ENCODE measurements at regions not wholly inside any gene's neighbourhood (a gene's known extent, or its start where the extent isn't known, plus 50 kb on each side); places are given as distances from the start of the nearest gene placed in this dataset.

DNA sequence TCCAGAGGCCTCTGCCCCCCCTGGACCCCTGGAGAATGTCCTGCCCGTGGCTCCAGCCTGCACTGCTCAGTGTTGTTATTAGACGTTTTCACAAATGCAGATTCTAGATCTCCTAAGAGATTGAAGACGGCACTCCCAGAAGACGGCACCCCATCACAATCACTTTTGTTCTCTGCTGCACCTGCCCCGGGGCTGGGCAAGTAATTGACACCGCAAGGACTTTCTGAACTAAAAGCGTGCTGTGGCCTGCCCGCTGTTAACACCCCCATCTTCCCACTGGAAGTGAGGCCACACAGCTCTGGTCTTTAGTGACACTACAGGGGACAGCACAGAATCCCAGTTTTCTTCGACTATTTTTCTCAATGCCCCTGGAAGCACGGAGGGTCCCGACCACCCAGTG, 256.9 kb downstream of the ENGASE start:
- CTCF ChIA-PET: no interaction called here
- no peaks in the 10 kb centered on the region for H3K4me1 ChIP-seq (replicated peaks; ENCODE audit: insufficient read depth)

DNA sequence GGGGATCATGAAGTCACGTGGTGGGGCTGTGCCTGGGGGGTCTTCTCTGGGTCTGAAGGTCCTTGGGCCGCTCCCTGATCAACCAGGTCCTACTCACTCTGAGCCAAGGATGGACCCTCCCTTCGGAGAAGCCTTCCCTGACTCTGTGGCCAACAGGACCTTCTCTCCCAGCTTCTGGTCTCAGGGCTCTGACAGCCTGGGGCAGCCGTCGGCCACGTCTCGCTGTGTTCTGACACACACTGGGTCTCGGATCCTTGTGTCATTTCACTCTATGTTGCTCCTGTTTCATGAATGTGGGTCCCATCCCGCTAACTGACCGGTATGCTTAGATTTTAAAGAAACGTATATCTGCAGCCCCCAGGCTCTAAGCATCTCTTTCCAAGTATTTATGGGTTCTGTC, 256.1 kb downstream of the ENGASE start:
- Histone ChIP-seq H3F3A (ENCODE audit: insufficient read depth, low read depth) (no peaks in the 10 kb centered on the region), H3K27ac (no peak overlapping the region), H3K9me3 (ENCODE audit: insufficient read depth, low read depth) (no peaks in the 10 kb centered on the region), H3K9me2 (ENCODE audit: insufficient read depth) (no peaks in the 10 kb centered on the region), H3K79me2 (ENCODE audit: low read depth) (no peaks in the 10 kb centered on the region), H3K4me3 (no peak overlapping the region), H3K4me2 (no peak overlapping the region), H2AFZ (no peak overlapping the region), H3K36me3 (ENCODE audit: low read depth) (no peaks in the 10 kb centered on the region), H3K4me1 (replicated peaks; ENCODE audit: insufficient read depth) (no peaks in the 10 kb centered on the region), H4K20me1 (ENCODE audit: insufficient read depth) (no peaks in the 10 kb centered on the region), H3K27me3 (ENCODE audit: insufficient read depth, low read depth) (peaks cover 94% of the 10 kb centered on the region)
- no peak for TF ChIP-seq EZH2 (IDR thresholded peaks at IDR 0.05; ENCODE audit: low read depth)
- TF ChIP-seq CTCF (conservative IDR thresholded peaks at IDR 0.05): no peak
- CTCF ChIA-PET: no interaction called here
- BruUV-seq (replicated peaks): no TSS peak
- DNase-seq: no peak
- POLR2A ChIA-PET (ENCODE audit: unreplicated experiment): no interaction called here
- intact Hi-C loops (cut with micrococcal nuclease; ENCODE audit: unreplicated experiment): no loop called here

More for the DNA sequence above, 256.9 kb downstream of the ENGASE start:
- Histone ChIP-seq H3K4me3 (no peak overlapping the region), H3K9me3 (ENCODE audit: insufficient read depth, low read depth) (no peaks in the 10 kb centered on the region), H4K20me1 (ENCODE audit: insufficient read depth) (no peaks in the 10 kb centered on the region), H3K27ac (no peak overlapping the region), H3F3A (ENCODE audit: insufficient read depth, low read depth) (no peaks in the 10 kb centered on the region), H2AFZ (no peak overlapping the region), H3K4me2 (no peak overlapping the region), H3K9me2 (ENCODE audit: insufficient read depth) (no peaks in the 10 kb centered on the region), H3K79me2 (ENCODE audit: low read depth) (no peaks in the 10 kb centered on the region), H3K27me3 (ENCODE audit: insufficient read depth, low read depth) (peaks cover 91% of the 10 kb centered on the region), H3K36me3 (ENCODE audit: low read depth) (no peaks in the 10 kb centered on the region)
- no peak for TF ChIP-seq CTCF (conservative IDR thresholded peaks at IDR 0.05)
- TF ChIP-seq EZH2 (IDR thresholded peaks at IDR 0.05; ENCODE audit: low read depth): no peak
- DNase-seq: no peak
- intact Hi-C loops (cut with micrococcal nuclease; ENCODE audit: unreplicated experiment): no loop called here
- POLR2A ChIA-PET (ENCODE audit: unreplicated experiment): no interaction called here
- no TSS peak for BruUV-seq (replicated peaks)

- Histone ChIP-seq H3K36me3 (ENCODE audit: low read depth) (no peaks in the 10 kb centered on the region), H4K20me1 (ENCODE audit: insufficient read depth) (no peaks in the 10 kb centered on the region), H2AFZ (no peak overlapping the region), H3K27me3 (ENCODE audit: insufficient read depth, low read depth) (peaks cover 94% of the 10 kb centered on the region), H3K4me2 (no peak overlapping the region), H3K79me2 (ENCODE audit: low read depth) (no peaks in the 10 kb centered on the region), H3K4me1 (replicated peaks; ENCODE audit: insufficient read depth) (no peaks in the 10 kb centered on the region), H3K27ac (no peak overlapping the region), H3K9me3 (ENCODE audit: insufficient read depth, low read depth) (no peaks in the 10 kb centered on the region), H3K9me2 (ENCODE audit: insufficient read depth) (no peaks in the 10 kb centered on the region), H3K4me3 (no peak overlapping the region), H3F3A (ENCODE audit: insufficient read depth, low read depth) (no peaks in the 10 kb centered on the region)
- ChIA-PET CTCF (no interaction called here), POLR2A (ENCODE audit: unreplicated experiment) (no interaction called here)
- TF ChIP-seq CTCF (conservative IDR thresholded peaks at IDR 0.05): no peak
- TF ChIP-seq EZH2 (IDR thresholded peaks at IDR 0.05; ENCODE audit: low read depth): no peak
- intact Hi-C loops (cut with micrococcal nuclease; ENCODE audit: unreplicated experiment): no loop called here
- DNase-seq: no peak
- BruUV-seq (replicated peaks): no TSS peak
Observed at GRCh38 chr17:79330229-79330628, 255.6 kb downstream of the ENGASE start.
